ENCODE measurements at regions not wholly inside any gene's neighbourhood (a gene's known extent, or its start where the extent isn't known, plus 50 kb on each side); places are given as distances from the start of the nearest gene placed in this dataset.

DNA sequence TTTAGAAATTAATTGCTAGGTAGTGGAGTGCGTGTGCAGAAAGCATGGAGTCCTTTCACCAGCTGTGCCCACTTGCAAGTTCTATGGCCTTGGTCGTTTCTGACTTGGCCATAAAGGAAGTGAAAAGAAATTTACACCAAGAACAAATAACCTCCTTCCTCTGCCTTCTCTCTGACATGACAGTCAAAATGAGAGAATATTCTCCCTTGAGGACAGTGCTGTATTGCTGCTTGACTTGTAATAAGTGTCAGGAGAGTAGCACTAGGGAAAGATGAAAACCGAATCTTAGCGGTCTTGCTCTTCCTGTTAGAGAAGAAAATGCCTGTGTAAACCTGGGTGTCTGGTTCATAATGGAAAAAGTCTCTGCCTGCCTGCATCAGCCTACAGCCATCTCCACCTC, 333.1 kb upstream of the RAG2 start:
- TF ChIP-seq, protein P1, sequence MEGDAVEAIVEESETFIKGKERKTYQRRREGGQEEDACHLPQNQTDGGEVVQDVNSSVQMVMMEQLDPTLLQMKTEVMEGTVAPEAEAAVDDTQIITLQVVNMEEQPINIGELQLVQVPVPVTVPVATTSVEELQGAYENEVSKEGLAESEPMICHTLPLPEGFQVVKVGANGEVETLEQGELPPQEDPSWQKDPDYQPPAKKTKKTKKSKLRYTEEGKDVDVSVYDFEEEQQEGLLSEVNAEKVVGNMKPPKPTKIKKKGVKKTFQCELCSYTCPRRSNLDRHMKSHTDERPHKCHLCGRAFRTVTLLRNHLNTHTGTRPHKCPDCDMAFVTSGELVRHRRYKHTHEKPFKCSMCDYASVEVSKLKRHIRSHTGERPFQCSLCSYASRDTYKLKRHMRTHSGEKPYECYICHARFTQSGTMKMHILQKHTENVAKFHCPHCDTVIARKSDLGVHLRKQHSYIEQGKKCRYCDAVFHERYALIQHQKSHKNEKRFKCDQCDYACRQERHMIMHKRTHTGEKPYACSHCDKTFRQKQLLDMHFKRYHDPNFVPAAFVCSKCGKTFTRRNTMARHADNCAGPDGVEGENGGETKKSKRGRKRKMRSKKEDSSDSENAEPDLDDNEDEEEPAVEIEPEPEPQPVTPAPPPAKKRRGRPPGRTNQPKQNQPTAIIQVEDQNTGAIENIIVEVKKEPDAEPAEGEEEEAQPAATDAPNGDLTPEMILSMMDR (IDR thresholded peaks at IDR 0.05), result no peak
- no peak for TF ChIP-seq POLR2AphosphoS5 (IDR thresholded peaks at IDR 0.05)
- TF ChIP-seq POLR2A (IDR thresholded peaks at IDR 0.05), result no peak
- no peak for TF ChIP-seq EP300 (IDR thresholded peaks at IDR 0.05)
- no peaks in the 10 kb centered on the region for H3K4me1 ChIP-seq
- no peaks in the 10 kb centered on the region for H3K9me3 ChIP-seq
- intact Hi-C loops (cut with DNase I; ENCODE audit: low total_unique reads), result no loop called here
- DNase-seq, result no peak
- 80 to 84% (median 83%) methylated on average over 4 of the region's 4 CpGs for WGBS, 5 donors
- H3K27ac ChIP-seq, result no peak overlapping the region
- H3K36me3 ChIP-seq, result no peaks in the 10 kb centered on the region
- H3K4me3 ChIP-seq, result no peak overlapping the region
- H3K27me3 ChIP-seq, result no peaks in the 10 kb centered on the region

DNA sequence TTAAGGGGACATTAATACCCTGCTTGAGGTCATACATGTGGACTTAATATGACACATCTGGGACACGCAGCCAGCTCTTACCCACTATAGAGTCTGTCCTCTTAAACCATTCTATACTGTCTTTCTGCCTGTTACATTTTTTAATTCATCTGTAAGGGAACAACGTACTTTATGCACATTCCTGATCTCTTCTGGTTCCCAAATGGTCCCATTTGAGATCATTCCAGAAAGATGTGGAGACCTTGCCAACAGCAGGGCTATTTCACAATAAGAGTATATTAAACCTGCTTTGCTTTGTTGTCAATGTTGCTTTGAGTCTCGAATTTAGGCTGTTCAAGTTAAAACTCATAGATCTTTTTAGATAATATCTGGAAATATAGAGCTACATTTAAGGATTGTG, 332.2 kb upstream of the RAG2 start:
- H3K4me1 ChIP-seq, result no peaks in the 10 kb centered on the region
- H3K9me3 ChIP-seq, result no peaks in the 10 kb centered on the region
- no peak overlapping the region for H3K27ac ChIP-seq
- intact Hi-C loops (cut with DNase I; ENCODE audit: low total_unique reads), result no loop called here
- H3K27me3 ChIP-seq, result no peaks in the 10 kb centered on the region
- no peak for DNase-seq
- no peak overlapping the region for H3K4me3 ChIP-seq
- TF ChIP-seq EP300 (IDR thresholded peaks at IDR 0.05) (no peak), POLR2A (IDR thresholded peaks at IDR 0.05) (no peak), POLR2AphosphoS5 (IDR thresholded peaks at IDR 0.05) (no peak)
- TF ChIP-seq, protein P1 (IDR thresholded peaks at IDR 0.05), result no peak
- no peaks in the 10 kb centered on the region for H3K36me3 ChIP-seq
- WGBS, 5 donors, result 61 to 72% (median 64%) methylated on average over 3 of the region's 3 CpGs

DNA sequence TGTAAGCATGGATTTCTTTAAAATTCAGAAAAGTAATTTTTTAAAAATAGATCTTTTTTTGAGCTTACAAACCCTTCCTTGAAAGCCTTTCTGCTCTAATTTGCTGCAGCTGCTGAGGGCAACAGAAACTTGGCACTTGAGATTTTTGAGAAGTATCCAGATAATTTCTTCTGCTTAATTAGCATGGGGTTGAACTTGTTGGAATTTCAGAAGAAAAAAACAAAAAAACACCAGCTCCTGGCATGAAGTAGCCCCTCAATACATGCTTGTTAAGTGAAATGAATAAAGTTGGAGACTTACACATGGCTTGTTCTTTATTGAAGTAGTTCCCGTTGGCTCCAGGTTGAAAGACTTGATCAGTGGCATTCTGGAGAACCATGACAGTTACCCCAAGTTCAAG, 331.4 kb upstream of the RAG2 start:
- TF ChIP-seq, protein P1 (IDR thresholded peaks at IDR 0.05), result no peak
- no peak for TF ChIP-seq POLR2AphosphoS5 (IDR thresholded peaks at IDR 0.05)
- no peak for TF ChIP-seq EP300 (IDR thresholded peaks at IDR 0.05)
- Histone ChIP-seq H3K27ac (no peak overlapping the region), H3K4me3 (no peak overlapping the region), H3K9me3 (no peaks in the 10 kb centered on the region), H3K36me3 (no peaks in the 10 kb centered on the region), H3K4me1 (no peaks in the 10 kb centered on the region), H3K27me3 (no peaks in the 10 kb centered on the region)
- DNase-seq, result no peak
- 80 to 94% (median 88%) methylated on average over 1 of the region's 1 CpG for WGBS, 5 donors
- intact Hi-C loops (cut with DNase I; ENCODE audit: low total_unique reads), result no loop called here

DNA sequence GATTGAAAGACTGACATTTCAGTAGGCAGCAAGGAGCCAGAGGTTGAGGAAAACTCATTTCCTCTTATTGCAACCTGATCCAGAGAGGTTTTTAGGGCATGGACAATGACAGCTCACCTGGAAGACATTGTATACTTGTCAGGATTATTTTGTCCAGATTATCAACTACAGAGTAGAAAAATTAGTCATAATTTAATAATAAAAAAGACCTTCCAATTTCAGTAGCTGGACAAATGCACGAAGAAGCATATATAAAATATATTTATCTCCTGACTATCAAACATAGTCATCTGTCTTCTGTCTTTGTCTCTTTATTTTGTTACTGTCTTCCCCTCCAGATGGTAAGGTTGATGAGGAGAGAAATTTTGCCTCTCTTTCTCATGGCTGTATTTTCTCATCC, 330.6 kb upstream of the RAG2 start:
- intact Hi-C loops (cut with DNase I; ENCODE audit: low total_unique reads), result no loop called here
- TF ChIP-seq POLR2AphosphoS5 (IDR thresholded peaks at IDR 0.05) (no peak), POLR2A (IDR thresholded peaks at IDR 0.05) (no peak), EP300 (IDR thresholded peaks at IDR 0.05) (no peak)
- TF ChIP-seq, protein P1 (IDR thresholded peaks at IDR 0.05), result no peak
- no peaks in the 10 kb centered on the region for H3K36me3 ChIP-seq
- no peak for DNase-seq
- H3K4me1 ChIP-seq, result no peaks in the 10 kb centered on the region
- no peaks in the 10 kb centered on the region for H3K27me3 ChIP-seq
- H3K27ac ChIP-seq, result no peak overlapping the region
- H3K9me3 ChIP-seq, result no peaks in the 10 kb centered on the region
- H3K4me3 ChIP-seq, result no peak overlapping the region
- 48 to 76% (median 67%) methylated on average over 1 of the region's 1 CpG for WGBS, 5 donors

Data from stomach (tissue), 8 donors.